Calu3 (cell line): ENCODE measurements at regions not wholly inside any gene's neighbourhood (a gene's known extent, or its start where the extent isn't known, plus 50 kb on each side); places are given as distances from the start of the nearest gene placed in this dataset.

Experiments used
- BruUV-seq: library from RNA; stranded (reverse); fragments of 400-500 nt; replicated peaks from 2 replicates; lab custom pipeline; 2021; lab: Mats Ljungman, UMichigan
- CTCF ChIA-PET: fragments of 300-600 bp; sonication (Branson Sonifier 250); formaldehyde crosslinking; loops from one replicate; lab custom pipeline; 2022; ENCODE audit warnings: antibody characterized with exemption; lab: Charles Lee
- DNase-seq: peaks from one replicate; pipeline ENCODE4 v3.0.0; 2022
- H3K27ac Mint-ChIP-seq: one replicate; pipeline ENCODE4 v1.8.0; 2022; ENCODE audit warnings: mixed read lengths; ENCODE audit not compliant: unreplicated experiment
- H3K27me3 Mint-ChIP-seq: one replicate; pipeline ENCODE4 v1.8.0; 2022; ENCODE audit warnings: mixed read lengths; ENCODE audit not compliant: unreplicated experiment
- H3K36me3 Mint-ChIP-seq: one replicate; pipeline ENCODE4 v1.8.0; 2022; ENCODE audit warnings: mild to moderate bottlenecking, moderate library complexity, mixed read lengths; ENCODE audit not compliant: insufficient read depth, unreplicated experiment
- H3K4me1 Mint-ChIP-seq: one replicate; pipeline ENCODE4 v1.8.0; 2022; ENCODE audit warnings: mild to moderate bottlenecking, low read depth, mixed read lengths; ENCODE audit not compliant: unreplicated experiment
- H3K4me3 Mint-ChIP-seq: one replicate; pipeline ENCODE4 v1.8.0; 2022; ENCODE audit warnings: mild to moderate bottlenecking, low read depth, moderate library complexity, mixed read lengths; ENCODE audit not compliant: unreplicated experiment
- H3K9me3 Mint-ChIP-seq: one replicate; pipeline ENCODE4 v1.8.0; 2022; ENCODE audit warnings: low read depth, mixed read lengths; ENCODE audit not compliant: unreplicated experiment
- intact Hi-C: fragments of 100-400 bp; cut with micrococcal nuclease; formaldehyde crosslinking; loops from one replicate; pipeline ENCODE4 v1.10.0; 2022; ENCODE audit not compliant: unreplicated experiment
- TF ChIP-seq, protein P1 (sequence below): fragments of 200-600 bp; IDR thresholded peaks from one replicate; pipeline ENCODE4 v1.8.0; 2022; ENCODE audit warnings: antibody characterized with exemption; ENCODE audit not compliant: unreplicated experiment

DNA sequence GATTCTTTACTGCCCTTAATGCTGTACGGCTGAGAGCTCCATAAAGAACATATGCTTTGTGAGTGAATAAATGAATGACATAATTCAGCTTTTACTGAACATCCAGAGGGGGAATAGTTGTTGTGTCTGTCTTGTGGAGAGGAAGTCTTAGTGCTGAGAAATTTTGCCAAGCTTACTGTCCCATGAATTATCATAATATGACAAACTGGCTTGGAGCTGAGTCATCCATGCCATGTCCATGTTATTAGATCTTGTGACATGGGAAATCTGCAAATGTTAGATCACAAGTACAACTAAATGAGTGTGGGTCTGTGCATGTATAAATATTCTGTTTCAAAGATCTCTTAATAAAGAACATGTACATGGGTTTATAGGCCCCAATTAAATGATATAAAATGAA is 350.4 kb downstream of the BMP4 start:
- Mint-ChIP-seq H3K27me3 (no peaks in the 10 kb centered on the region), H3K4me3 (no peak overlapping the region), H3K4me1 (peaks cover 21% of the 10 kb centered on the region), H3K9me3 (no peaks in the 10 kb centered on the region), H3K27ac (no peak overlapping the region), H3K36me3 (no peaks in the 10 kb centered on the region)
- no TSS peak for BruUV-seq
- TF ChIP-seq, protein P1, sequence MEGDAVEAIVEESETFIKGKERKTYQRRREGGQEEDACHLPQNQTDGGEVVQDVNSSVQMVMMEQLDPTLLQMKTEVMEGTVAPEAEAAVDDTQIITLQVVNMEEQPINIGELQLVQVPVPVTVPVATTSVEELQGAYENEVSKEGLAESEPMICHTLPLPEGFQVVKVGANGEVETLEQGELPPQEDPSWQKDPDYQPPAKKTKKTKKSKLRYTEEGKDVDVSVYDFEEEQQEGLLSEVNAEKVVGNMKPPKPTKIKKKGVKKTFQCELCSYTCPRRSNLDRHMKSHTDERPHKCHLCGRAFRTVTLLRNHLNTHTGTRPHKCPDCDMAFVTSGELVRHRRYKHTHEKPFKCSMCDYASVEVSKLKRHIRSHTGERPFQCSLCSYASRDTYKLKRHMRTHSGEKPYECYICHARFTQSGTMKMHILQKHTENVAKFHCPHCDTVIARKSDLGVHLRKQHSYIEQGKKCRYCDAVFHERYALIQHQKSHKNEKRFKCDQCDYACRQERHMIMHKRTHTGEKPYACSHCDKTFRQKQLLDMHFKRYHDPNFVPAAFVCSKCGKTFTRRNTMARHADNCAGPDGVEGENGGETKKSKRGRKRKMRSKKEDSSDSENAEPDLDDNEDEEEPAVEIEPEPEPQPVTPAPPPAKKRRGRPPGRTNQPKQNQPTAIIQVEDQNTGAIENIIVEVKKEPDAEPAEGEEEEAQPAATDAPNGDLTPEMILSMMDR: no peak
- DNase-seq: no peak
- intact Hi-C loops: no loop called here
- CTCF ChIA-PET: interaction anchor here (0.6 kb wide), 1 partner anchor 374 kb away, joined by 6 read pairs; no protein-coding TSS in a partner anchor

GRCh38 chr14:53605562-53605961 is 351.1 kb downstream of the BMP4 start:
- CTCF ChIA-PET: no interaction called here
- Mint-ChIP-seq H3K27me3 (no peaks in the 10 kb centered on the region), H3K4me1 (peaks cover 21% of the 10 kb centered on the region), H3K4me3 (no peak overlapping the region), H3K9me3 (no peaks in the 10 kb centered on the region), H3K36me3 (no peaks in the 10 kb centered on the region), H3K27ac (no peak overlapping the region)
- no peak for DNase-seq
- no TSS peak for BruUV-seq
- intact Hi-C loops: no loop called here
- TF ChIP-seq, protein P1: no peak

DNA sequence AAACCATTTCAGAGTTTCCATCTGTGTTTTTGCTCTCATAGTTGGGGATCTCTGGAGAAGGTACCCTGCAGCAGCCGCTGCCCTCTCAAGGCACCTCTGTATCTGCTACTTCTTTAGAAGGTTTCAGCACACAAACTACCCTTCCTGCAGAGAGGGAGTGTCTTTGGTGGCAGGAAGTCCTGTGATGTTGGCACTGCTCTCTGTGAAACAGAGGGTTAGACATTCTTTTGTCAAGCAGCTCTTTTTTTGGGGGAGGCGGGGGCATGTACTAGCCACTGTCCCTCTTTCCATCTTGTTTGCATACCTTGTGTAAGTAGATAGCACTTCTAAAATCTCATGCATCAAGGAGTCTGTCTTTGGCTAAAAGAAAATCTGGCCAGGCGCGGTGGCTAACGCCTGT is 352.6 kb downstream of the BMP4 start:
- no peaks in the 10 kb centered on the region for H3K9me3 Mint-ChIP-seq
- peaks cover 16% of the 10 kb centered on the region for H3K4me1 Mint-ChIP-seq
- BruUV-seq: no TSS peak
- H3K27ac Mint-ChIP-seq: no peak overlapping the region
- no peak overlapping the region for H3K4me3 Mint-ChIP-seq
- H3K27me3 Mint-ChIP-seq: no peaks in the 10 kb centered on the region
- TF ChIP-seq, protein P1: no peak
- no peaks in the 10 kb centered on the region for H3K36me3 Mint-ChIP-seq
- DNase-seq: no peak
- intact Hi-C loops: no loop called here
- CTCF ChIA-PET: interaction anchor here (0.5 kb wide), 1 partner anchor 353 kb away, joined by 5 read pairs; the partner anchor contains the start of gene BMP4

DNA sequence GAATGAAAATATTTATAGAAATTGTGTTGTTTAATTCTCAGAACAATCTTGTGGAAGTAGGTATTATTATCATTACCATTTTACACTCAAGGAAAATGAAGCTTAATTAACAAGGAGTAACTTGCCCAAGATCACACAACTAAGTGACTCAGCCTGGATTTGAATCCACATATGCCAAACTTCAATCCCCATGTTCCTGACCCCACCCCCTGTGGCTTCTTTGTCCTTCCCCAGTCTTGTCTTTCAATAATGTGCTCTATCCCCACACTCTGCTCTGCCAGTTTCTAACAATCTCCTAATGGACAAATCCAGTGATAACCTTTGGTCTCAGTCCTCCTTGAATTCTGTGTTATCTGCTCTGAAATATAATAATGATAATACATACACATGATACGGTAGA is 355.2 kb downstream of the BMP4 start:
- DNase-seq: no peak
- CTCF ChIA-PET: no interaction called here
- Mint-ChIP-seq H3K36me3 (no peaks in the 10 kb centered on the region), H3K4me3 (no peak overlapping the region), H3K9me3 (no peaks in the 10 kb centered on the region), H3K4me1 (no peaks in the 10 kb centered on the region), H3K27me3 (no peaks in the 10 kb centered on the region), H3K27ac (no peak overlapping the region)
- no TSS peak for BruUV-seq
- intact Hi-C loops: no loop called here
- TF ChIP-seq, protein P1: no peak
